GM19351 (cell line): ENCODE measurements at regions not wholly inside any gene's neighbourhood (a gene's known extent, or its start where the extent isn't known, plus 50 kb on each side); places are given as distances from the start of the nearest gene placed in this dataset.
A peak's percentile ranks its signal among the peaks of the same experiment; 100 is the strongest.
"Not testable (repeated sequence)": the region's sequence is repeated elsewhere in the genome, so short reads cannot be mapped to it uniquely, and the experiment has no call there.

Source experiments
- ATAC-seq: cut with Tn5 transposase; IDR thresholded peaks from one replicate; pipeline ENCODE4 v1.9.1; 2021; ENCODE audit warnings: mild to moderate bottlenecking, moderate library complexity; ENCODE audit not compliant: unreplicated experiment

GRCh38 chr15:30195355-30196008, 60.6 kb downstream of the GOLGA8T start:
- ATAC-seq = not testable (repeated sequence)

- ATAC-seq = not testable (repeated sequence)
These were observed 61.1 kb downstream of the GOLGA8T start for GRCh38 chr15:30196009-30196375.

GRCh38 chr15:30196769-30197168, 61.9 kb downstream of the GOLGA8T start:
- ATAC-seq = not testable (repeated sequence)

- not testable (repeated sequence) for ATAC-seq
These were observed 66.7 kb downstream of the GOLGA8T start for GRCh38 chr15:30201517-30201916.

- not testable (repeated sequence) for ATAC-seq
These were observed 78.9 kb downstream of the GOLGA8T start for GRCh38 chr15:30213733-30214132.

- ATAC-seq = not testable (repeated sequence)
These were observed 87.0 kb downstream of the GOLGA8T start for GRCh38 chr15:30221803-30222202.

GRCh38 chr15:30222798-30223591, 88.1 kb downstream of the GOLGA8T start:
- not testable (repeated sequence) for ATAC-seq

- not testable (repeated sequence) for ATAC-seq
These were observed 90.5 kb downstream of the GOLGA8T start for GRCh38 chr15:30225233-30225891.

- not testable (repeated sequence) for ATAC-seq
These were observed 126.7 kb downstream of the GOLGA8T start for GRCh38 chr15:30261432-30262141.

GRCh38 chr15:30262142-30262460, 127.2 kb downstream of the GOLGA8T start:
- peak; percentile 68 for ATAC-seq

GRCh38 chr15:30264000-30264399, 129.1 kb downstream of the GOLGA8T start:
- ATAC-seq = not testable (repeated sequence)

GRCh38 chr15:30295150-30295844, 98.0 kb downstream of the CHRFAM7A start:
- not testable (repeated sequence) for ATAC-seq

- not testable (repeated sequence) for ATAC-seq
These were observed 89.4 kb downstream of the CHRFAM7A start for GRCh38 chr15:30303968-30304367.
